ENCODE measurements at regions not wholly inside any gene's neighbourhood (a gene's known extent, or its start where the extent isn't known, plus 50 kb on each side); places are given as distances from the start of the nearest gene placed in this dataset.

DNA sequence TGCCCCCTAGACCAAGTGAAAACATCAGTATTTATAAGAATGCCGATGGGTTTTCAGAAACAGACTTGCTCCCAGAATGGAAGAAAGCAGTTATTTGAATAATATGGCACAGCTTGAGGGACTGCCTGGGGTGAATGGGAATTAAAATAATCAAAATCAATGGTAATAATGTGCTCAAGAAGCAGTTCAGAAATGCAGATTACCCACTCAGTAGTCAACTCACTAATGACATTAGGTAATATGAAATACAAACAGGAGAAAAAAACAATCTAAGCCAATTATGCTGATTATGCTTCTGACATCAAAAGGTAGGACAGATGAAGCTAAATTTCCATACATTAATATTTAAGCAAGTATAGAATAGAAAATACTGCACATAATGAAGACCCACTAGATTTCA lies 179.3 kb downstream of the ENC1 start:
- H2AFZ ChIP-seq (ENCODE audit: control insufficient read depth, low read depth, low read length), result no peak overlapping the region
- no peaks in the 10 kb centered on the region for H3K36me3 ChIP-seq (ENCODE audit: control insufficient read depth in 2 of 2, insufficient read depth in 2 of 2, low read length in 1 of 2)
- ATAC-seq, result no peak
- H3K4me3 ChIP-seq, result no peak overlapping the region
- no peak overlapping the region for H3K27ac ChIP-seq (ENCODE audit: control insufficient read depth, insufficient read depth)
- RAD21 ChIA-PET (ENCODE audit: unreplicated experiment), result no interaction called here
- CTCF ChIA-PET, result interaction anchor here (1.2 kb wide), 1 partner anchor 249 kb away, joined by 3 read pairs; no protein-coding TSS in a partner anchor
- H3K4me2 ChIP-seq (ENCODE audit: control insufficient read depth, insufficient read depth), result no peak overlapping the region
- intact Hi-C loops (cut with micrococcal nuclease; ENCODE audit: unreplicated experiment) (no loop called here), in situ Hi-C loops (cut with MboI) (no loop called here)
- no TSS peak for BruUV-seq (replicated peaks)
- no peak for DNase-seq (ENCODE audit: low read depth, low spot score)
- H4K20me1 ChIP-seq (ENCODE audit: control insufficient read depth, insufficient read depth), result no peaks in the 10 kb centered on the region
- H3K79me2 ChIP-seq (ENCODE audit: control insufficient read depth, insufficient read depth, low read length), result no peaks in the 10 kb centered on the region
- no peak overlapping the region for H3K9ac ChIP-seq (ENCODE audit: control insufficient read depth, insufficient read depth, low read length)
- TF ChIP-seq HSF1 (IDR thresholded peaks at IDR 0.05; ENCODE audit: low read depth, low read length) (no peak), POLR2A (IDR thresholded peaks at IDR 0.05; ENCODE audit: low read depth, low read length) (no peak), RCOR1 (conservative IDR thresholded peaks at IDR 0.05; ENCODE audit: low read depth, low read length) (no peak), YBX1 (IDR thresholded peaks at IDR 0.05) (no peak), CREM (IDR thresholded peaks at IDR 0.05; ENCODE audit: low read depth) (no peak), IRF5 (IDR thresholded peaks at IDR 0.05; ENCODE audit: borderline replicate concordance) (no peak), TCF12 (IDR thresholded peaks at IDR 0.05; ENCODE audit: low read depth, low read length) (no peak), NFYA (IDR thresholded peaks at IDR 0.05; ENCODE audit: borderline replicate concordance, low read depth, low read length) (no peak), BMI1 (IDR thresholded peaks at IDR 0.05; ENCODE audit: borderline replicate concordance) (no peak), SMAD1 (IDR thresholded peaks at IDR 0.05; ENCODE audit: low read depth, partially characterized antibody) (no peak)
- TF ChIP-seq, protein P1, sequence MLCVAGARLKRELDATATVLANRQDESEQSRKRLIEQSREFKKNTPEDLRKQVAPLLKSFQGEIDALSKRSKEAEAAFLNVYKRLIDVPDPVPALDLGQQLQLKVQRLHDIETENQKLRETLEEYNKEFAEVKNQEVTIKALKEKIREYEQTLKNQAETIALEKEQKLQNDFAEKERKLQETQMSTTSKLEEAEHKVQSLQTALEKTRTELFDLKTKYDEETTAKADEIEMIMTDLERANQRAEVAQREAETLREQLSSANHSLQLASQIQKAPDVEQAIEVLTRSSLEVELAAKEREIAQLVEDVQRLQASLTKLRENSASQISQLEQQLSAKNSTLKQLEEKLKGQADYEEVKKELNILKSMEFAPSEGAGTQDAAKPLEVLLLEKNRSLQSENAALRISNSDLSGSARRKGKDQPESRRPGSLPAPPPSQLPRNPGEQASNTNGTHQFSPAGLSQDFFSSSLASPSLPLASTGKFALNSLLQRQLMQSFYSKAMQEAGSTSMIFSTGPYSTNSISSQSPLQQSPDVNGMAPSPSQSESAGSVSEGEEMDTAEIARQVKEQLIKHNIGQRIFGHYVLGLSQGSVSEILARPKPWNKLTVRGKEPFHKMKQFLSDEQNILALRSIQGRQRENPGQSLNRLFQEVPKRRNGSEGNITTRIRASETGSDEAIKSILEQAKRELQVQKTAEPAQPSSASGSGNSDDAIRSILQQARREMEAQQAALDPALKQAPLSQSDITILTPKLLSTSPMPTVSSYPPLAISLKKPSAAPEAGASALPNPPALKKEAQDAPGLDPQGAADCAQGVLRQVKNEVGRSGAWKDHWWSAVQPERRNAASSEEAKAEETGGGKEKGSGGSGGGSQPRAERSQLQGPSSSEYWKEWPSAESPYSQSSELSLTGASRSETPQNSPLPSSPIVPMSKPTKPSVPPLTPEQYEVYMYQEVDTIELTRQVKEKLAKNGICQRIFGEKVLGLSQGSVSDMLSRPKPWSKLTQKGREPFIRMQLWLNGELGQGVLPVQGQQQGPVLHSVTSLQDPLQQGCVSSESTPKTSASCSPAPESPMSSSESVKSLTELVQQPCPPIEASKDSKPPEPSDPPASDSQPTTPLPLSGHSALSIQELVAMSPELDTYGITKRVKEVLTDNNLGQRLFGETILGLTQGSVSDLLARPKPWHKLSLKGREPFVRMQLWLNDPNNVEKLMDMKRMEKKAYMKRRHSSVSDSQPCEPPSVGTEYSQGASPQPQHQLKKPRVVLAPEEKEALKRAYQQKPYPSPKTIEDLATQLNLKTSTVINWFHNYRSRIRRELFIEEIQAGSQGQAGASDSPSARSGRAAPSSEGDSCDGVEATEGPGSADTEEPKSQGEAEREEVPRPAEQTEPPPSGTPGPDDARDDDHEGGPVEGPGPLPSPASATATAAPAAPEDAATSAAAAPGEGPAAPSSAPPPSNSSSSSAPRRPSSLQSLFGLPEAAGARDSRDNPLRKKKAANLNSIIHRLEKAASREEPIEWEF (IDR thresholded peaks at IDR 0.05; ENCODE audit: insufficient replicate concordance, low read depth, low read length), result no peak
- TF ChIP-seq, protein P2, sequence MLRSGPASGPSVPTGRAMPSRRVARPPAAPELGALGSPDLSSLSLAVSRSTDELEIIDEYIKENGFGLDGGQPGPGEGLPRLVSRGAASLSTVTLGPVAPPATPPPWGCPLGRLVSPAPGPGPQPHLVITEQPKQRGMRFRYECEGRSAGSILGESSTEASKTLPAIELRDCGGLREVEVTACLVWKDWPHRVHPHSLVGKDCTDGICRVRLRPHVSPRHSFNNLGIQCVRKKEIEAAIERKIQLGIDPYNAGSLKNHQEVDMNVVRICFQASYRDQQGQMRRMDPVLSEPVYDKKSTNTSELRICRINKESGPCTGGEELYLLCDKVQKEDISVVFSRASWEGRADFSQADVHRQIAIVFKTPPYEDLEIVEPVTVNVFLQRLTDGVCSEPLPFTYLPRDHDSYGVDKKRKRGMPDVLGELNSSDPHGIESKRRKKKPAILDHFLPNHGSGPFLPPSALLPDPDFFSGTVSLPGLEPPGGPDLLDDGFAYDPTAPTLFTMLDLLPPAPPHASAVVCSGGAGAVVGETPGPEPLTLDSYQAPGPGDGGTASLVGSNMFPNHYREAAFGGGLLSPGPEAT (IDR thresholded peaks at IDR 0.05; ENCODE audit: low read depth), result no peak
- H3K9me3 ChIP-seq (replicated peaks; ENCODE audit: control insufficient read depth, insufficient read depth, low read length), result peaks cover 1% of the 10 kb centered on the region; the same call in 1 of the 3 replicates
- POLR2A ChIA-PET, result interaction anchor here (1.4 kb wide), 1 partner anchor 29 kb away, joined by 3 read pairs; no protein-coding TSS in a partner anchor
- no peak for FAIRE-seq
- no peaks in the 10 kb centered on the region for H3K27me3 ChIP-seq (replicated peaks in 1 of 2; ENCODE audit: control insufficient read depth in 2 of 2, insufficient read depth in 2 of 2, low read length in 1 of 2)
- 29% methylated on average over 1 of the region's 1 CpG for WGBS (ENCODE audit: insufficient coverage, insufficient replicate concordance, low lambda C conversion rate, missing lambda C conversion rate)
- SMC1A ChIA-PET (ENCODE audit: uncharacterized antibody, unreplicated experiment), result interaction anchor here (1.4 kb wide), 1 partner anchor 30 kb away, joined by 4 read pairs; no protein-coding TSS in a partner anchor
- peaks cover 12% of the 10 kb centered on the region for H3K4me1 ChIP-seq (ENCODE audit: control insufficient read depth, insufficient read depth, low read length)
